Neural crest cell (in vitro differentiated cells): ENCODE measurements at regions not wholly inside any gene's neighbourhood (a gene's known extent, or its start where the extent isn't known, plus 50 kb on each side); places are given as distances from the start of the nearest gene placed in this dataset.

Experiments
- DNase-seq: peaks from one replicate; pipeline ENCODE4 v3.0.0; 2021; ENCODE audit warnings: low read depth, mixed read lengths, low spot score
- H3K27ac Mint-ChIP-seq: one replicate; pipeline ENCODE4 v1.8.0; 2021; ENCODE audit warnings: mild to moderate bottlenecking, mixed read lengths; ENCODE audit not compliant: unreplicated experiment
- H3K27me3 Mint-ChIP-seq: 2 replicates; pipeline ENCODE4 v1.8.0; 2021; ENCODE audit warnings: low read depth, mild to moderate bottlenecking, mixed read lengths
- H3K36me3 Mint-ChIP-seq: 2 replicates; pipeline ENCODE4 v1.8.0; 2021; ENCODE audit warnings: low read depth, mild to moderate bottlenecking, mixed read lengths
- H3K4me1 Mint-ChIP-seq: 2 replicates; pipeline ENCODE4 v1.8.0; 2021; ENCODE audit warnings: mixed read lengths
- H3K4me3 Mint-ChIP-seq: one replicate; pipeline ENCODE4 v1.8.0; 2021; ENCODE audit warnings: mild to moderate bottlenecking, mixed read lengths
- H3K9me3 Mint-ChIP-seq: 2 replicates; pipeline ENCODE4 v1.8.0; 2021; ENCODE audit warnings: mixed read lengths
- TF ChIP-seq, protein P1 (sequence below): fragments of 200-600 bp; sonication (generic); conservative IDR thresholded peaks from 2 replicates; pipeline ENCODE4 v1.5.0; 2021; ENCODE audit warnings: antibody characterized with exemption, mild to moderate bottlenecking

DNA sequence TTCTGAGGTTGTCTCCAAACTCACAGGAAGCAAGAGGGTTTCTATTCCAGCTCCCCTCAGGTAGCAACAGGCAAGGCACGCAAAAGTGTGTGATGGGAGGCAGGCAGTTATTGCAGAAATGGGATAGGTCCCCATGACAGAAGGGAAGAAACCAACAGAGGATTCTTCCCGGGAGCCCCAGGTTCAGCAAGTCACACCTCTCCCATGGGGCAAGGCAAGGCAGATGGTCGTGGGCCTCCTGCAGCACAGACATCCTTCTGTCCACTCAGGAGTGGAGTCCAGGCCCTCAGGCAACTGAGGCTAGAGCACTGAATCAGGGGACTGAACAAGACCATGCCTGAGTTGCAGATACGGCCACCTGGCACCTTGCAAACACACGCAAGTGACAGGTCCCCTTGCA is 424.9 kb upstream of the IRX4 start:
- H3K27me3 Mint-ChIP-seq: no peaks in the 10 kb centered on the region
- no peaks in the 10 kb centered on the region for H3K36me3 Mint-ChIP-seq
- DNase-seq: no peak
- no peak overlapping the region for H3K4me3 Mint-ChIP-seq
- H3K9me3 Mint-ChIP-seq: no peaks in the 10 kb centered on the region
- H3K4me1 Mint-ChIP-seq: peaks cover 40% of the 10 kb centered on the region
- TF ChIP-seq, protein P1, sequence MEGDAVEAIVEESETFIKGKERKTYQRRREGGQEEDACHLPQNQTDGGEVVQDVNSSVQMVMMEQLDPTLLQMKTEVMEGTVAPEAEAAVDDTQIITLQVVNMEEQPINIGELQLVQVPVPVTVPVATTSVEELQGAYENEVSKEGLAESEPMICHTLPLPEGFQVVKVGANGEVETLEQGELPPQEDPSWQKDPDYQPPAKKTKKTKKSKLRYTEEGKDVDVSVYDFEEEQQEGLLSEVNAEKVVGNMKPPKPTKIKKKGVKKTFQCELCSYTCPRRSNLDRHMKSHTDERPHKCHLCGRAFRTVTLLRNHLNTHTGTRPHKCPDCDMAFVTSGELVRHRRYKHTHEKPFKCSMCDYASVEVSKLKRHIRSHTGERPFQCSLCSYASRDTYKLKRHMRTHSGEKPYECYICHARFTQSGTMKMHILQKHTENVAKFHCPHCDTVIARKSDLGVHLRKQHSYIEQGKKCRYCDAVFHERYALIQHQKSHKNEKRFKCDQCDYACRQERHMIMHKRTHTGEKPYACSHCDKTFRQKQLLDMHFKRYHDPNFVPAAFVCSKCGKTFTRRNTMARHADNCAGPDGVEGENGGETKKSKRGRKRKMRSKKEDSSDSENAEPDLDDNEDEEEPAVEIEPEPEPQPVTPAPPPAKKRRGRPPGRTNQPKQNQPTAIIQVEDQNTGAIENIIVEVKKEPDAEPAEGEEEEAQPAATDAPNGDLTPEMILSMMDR: no peak
- H3K27ac Mint-ChIP-seq: no peak overlapping the region

DNA sequence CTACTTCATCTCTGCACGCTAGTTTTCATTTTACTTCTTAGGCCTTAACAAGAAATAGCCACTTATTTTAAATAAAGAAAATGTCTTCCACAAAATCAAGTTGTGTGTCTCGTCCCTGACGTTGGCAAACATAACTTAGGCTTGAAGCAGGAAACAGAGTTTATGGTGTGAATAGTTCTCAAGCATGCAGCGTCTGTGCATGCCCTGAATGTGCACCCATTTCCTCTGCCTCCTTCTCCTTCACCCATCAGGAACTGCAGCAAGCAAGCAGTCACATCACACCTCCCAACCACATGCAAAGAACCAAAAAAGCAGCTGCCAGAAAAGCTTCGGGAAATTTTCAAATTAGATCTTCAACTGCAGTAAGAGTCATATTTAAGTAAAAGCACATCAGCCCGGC is 424.0 kb upstream of the IRX4 start:
- Mint-ChIP-seq H3K27ac (no peak overlapping the region), H3K4me3 (no peak overlapping the region), H3K36me3 (no peaks in the 10 kb centered on the region), H3K9me3 (no peaks in the 10 kb centered on the region), H3K4me1 (peaks cover 38% of the 10 kb centered on the region), H3K27me3 (no peaks in the 10 kb centered on the region)
- TF ChIP-seq, protein P1: no peak
- DNase-seq: no peak

DNA sequence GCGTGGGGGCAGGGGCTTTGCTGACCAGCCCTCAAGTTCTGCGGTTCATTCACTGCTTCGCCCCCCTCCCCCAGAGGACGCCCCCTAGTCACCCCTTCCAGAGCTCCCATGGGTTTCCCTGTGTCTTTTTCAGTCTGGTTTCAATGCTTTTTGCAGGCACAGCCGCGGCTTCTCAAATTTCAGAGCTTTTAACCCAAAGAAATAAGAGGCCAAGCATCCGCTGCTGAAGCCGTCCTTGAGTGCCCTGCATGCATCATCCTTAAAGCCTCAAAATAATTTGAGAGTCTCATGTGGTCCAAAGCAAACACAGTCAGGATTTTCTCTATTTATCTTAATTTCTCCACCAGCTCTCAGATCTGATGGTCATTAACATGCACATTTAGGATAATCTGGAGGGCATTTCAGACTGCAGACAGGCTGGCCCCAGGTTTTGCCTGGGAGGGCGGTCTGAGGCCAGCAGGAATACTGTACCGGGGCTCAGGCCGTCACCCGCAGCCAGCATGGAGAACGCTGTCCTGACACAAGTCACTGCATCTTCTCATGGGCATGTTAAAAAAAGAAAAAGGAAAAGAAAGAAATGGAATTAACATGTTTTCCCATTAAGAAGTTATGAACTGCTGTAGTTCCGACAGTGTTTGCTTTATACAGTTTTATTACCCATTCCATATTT is 420.8 kb upstream of the IRX4 start:
- no peak for DNase-seq
- H3K4me1 Mint-ChIP-seq: peaks cover 31% of the 10 kb centered on the region
- H3K4me3 Mint-ChIP-seq: no peak overlapping the region
- TF ChIP-seq, protein P1: no peak
- H3K27ac Mint-ChIP-seq: peak overlapping the region; percentile 7
- H3K27me3 Mint-ChIP-seq: no peaks in the 10 kb centered on the region
- H3K9me3 Mint-ChIP-seq: no peaks in the 10 kb centered on the region
- no peaks in the 10 kb centered on the region for H3K36me3 Mint-ChIP-seq

DNA sequence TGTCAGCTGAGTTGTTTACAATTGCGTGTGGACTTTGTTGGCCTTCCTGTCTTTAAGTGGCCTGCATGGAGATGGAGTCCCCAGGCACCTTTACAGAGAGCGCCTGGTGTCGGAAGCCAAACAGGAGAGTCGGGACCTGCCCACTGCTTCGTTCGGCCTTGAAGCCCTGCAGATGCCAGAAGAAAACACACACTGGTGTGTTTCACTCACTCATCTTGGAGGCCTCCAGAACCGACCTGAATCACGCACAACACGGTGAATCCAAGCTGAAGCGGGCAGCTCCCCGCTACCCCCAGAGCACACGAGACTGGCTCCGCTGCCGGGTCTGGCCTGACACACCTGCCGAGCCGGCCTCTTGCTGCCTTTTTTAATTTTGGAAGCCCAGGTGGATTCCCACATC is 419.4 kb upstream of the IRX4 start:
- Mint-ChIP-seq H3K36me3 (no peaks in the 10 kb centered on the region), H3K27ac (no peak overlapping the region), H3K27me3 (no peaks in the 10 kb centered on the region), H3K4me3 (no peak overlapping the region), H3K9me3 (no peaks in the 10 kb centered on the region), H3K4me1 (peaks cover 35% of the 10 kb centered on the region)
- TF ChIP-seq, protein P1: no peak
- no peak for DNase-seq

DNA sequence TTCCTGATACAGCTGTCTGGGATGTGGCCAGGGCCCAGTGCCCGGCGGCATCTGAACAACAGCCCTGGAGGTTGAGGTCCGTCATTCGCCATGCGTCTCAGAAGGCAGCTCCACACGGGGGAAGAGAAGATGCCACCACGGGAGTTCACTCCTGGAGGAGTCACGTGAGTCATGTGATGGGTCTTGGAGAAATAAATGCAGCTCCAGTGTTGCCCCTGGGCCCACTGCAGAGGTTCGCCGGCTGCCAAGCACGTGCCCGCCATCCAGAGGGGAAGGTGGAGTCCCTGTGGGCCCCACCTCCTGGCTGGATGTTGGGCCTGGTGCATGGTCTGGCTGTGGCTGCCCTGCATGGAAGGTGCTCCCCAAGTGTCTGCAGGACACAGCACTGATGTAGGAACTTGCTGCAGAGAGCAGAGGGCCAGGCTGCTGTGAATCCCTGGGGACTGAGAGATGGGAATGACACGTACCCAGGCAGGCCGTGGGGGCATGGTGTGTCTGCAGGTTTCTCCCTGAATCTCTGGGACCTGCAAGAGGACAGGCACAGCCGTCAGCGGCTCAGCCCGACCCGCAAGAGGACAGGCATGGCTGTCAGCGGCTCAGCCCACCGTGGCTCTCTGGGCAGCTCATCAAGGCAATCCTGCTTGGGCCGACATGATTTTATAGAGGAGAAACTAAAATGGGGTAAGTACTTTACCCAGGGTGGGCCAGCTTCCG is 418.3 kb upstream of the IRX4 start:
- Mint-ChIP-seq H3K36me3 (no peaks in the 10 kb centered on the region), H3K27me3 (no peaks in the 10 kb centered on the region), H3K9me3 (no peaks in the 10 kb centered on the region), H3K4me3 (no peak overlapping the region), H3K27ac (no peak overlapping the region), H3K4me1 (peaks cover 44% of the 10 kb centered on the region)
- no peak for DNase-seq
- TF ChIP-seq, protein P1: no peak
